ENCODE measurements at regions not wholly inside any gene's neighbourhood (a gene's known extent, or its start where the extent isn't known, plus 50 kb on each side); places are given as distances from the start of the nearest gene placed in this dataset.

GRCh38 chr6:14226051-14226660, 108.6 kb downstream of the CD83 start:
- no peak for ATAC-seq
- CTCF ChIA-PET (ENCODE audit: low intra/inter-chr PET ratio, low total read pairs), result no interaction called here
- Histone ChIP-seq H3K27me3 (ENCODE audit: control insufficient read depth in 1 of 2, insufficient read depth in 2 of 2, low read length in 2 of 2) (peaks cover 0 to under 1% of the 10 kb centered on the region in 2 experiments; a peak in 2 of 5 replicates), H3K9me3 (ENCODE audit: low read length) (peaks cover 4% of the 10 kb centered on the region; the same call in 1 of the 2 replicates), H2AFZ (ENCODE audit: low read length) (no peak overlapping the region), H3K36me3 (replicated peaks in 1 of 2; ENCODE audit: control insufficient read depth in 1 of 2, insufficient read depth in 2 of 2, low read length in 2 of 2) (no peaks in the 10 kb centered on the region), H3K4me2 (ENCODE audit: low read depth, low read length) (no peak overlapping the region), H3K9ac (ENCODE audit: insufficient read depth, low read depth, low read length) (no peak overlapping the region), H3K4me1 (ENCODE audit: insufficient read depth, low read length) (no peaks in the 10 kb centered on the region), H3K27ac (ENCODE audit: extremely low read length, insufficient read depth, low read length) (no peak overlapping the region), H3K4me3 (replicated peaks in 1 of 3; ENCODE audit: insufficient read depth in 1 of 3, low read depth in 2 of 3, low read length in 3 of 3) (no peak overlapping the region), H4K20me1 (ENCODE audit: insufficient read depth, low read length) (no peaks in the 10 kb centered on the region), H3K79me2 (ENCODE audit: insufficient read depth, low read length) (no peaks in the 10 kb centered on the region)
- in situ Hi-C loops (cut with HindIII; ENCODE audit: extremely low pct_ligation_motif_present, low pct_unique_long_range_greater_than_20kb), result no loop called here
- 43% methylated on average over 2 of the region's 2 CpGs for WGBS (ENCODE audit: low lambda C conversion rate)
- BruUV-seq (replicated peaks), result no TSS peak
- FAIRE-seq, result no peak
- no peak for DNase-seq (ENCODE audit: low spot score)
- intact Hi-C loops (cut with micrococcal nuclease; ENCODE audit: unreplicated experiment), result no loop called here
- POLR2A ChIA-PET, result no interaction called here
- TF ChIP-seq CAMTA2 (CRISPR knock-in tag; IDR thresholded peaks at IDR 0.05; ENCODE audit: borderline replicate concordance), result no peak
- no peak for TF ChIP-seq ZNF496 (CRISPR knock-in tag; IDR thresholded peaks at IDR 0.05; ENCODE audit: insufficient replicate concordance)
- TF ChIP-seq ZMAT3 (CRISPR knock-in tag; conservative IDR thresholded peaks at IDR 0.05), result no peak
- TF ChIP-seq ZNF503 (CRISPR knock-in tag; IDR thresholded peaks at IDR 0.05), result no peak
- TF ChIP-seq MYNN (CRISPR knock-in tag; IDR thresholded peaks at IDR 0.05; ENCODE audit: low read depth), result no peak
- peak; percentile 98 for TF ChIP-seq ZNF12 (CRISPR knock-in tag; IDR thresholded peaks at IDR 0.05)
- peak; percentile 38; the same call in 1 of the 2 replicates for TF ChIP-seq MNT (IDR thresholded peaks at IDR 0.05)
- no peak for TF ChIP-seq FOXK2 (IDR thresholded peaks at IDR 0.05)
- no peak for TF ChIP-seq SETDB1 (CRISPR knock-in tag; IDR thresholded peaks at IDR 0.05; ENCODE audit: borderline replicate concordance)

All from HepG2 (cell line).